ENCODE measurements at regions not wholly inside any gene's neighbourhood (a gene's known extent, or its start where the extent isn't known, plus 50 kb on each side); places are given as distances from the start of the nearest gene placed in this dataset.

DNA sequence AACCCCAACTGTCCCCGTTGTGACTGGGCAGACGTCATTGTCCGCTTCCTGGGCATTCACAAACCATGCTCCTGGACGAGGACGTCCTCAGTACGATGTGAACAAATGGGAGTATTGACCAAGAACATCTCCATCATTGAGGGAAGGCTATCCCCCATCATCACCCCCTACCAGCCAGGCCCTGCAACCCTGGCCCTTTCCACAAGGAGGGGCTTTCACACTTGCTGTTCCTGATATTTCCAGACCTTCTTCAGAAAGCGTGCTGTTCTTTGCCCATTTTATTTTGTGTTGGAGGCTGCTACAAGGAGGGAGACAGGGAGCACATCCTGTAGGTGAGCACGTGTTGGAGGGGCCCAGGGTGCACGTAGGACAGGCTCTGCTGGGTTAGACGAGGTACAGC is 277.0 kb upstream of the LRRC3B start:
- in situ Hi-C loops (cut with HindIII; ENCODE audit: low sequenced_read_pairs), result no loop called here

DNA sequence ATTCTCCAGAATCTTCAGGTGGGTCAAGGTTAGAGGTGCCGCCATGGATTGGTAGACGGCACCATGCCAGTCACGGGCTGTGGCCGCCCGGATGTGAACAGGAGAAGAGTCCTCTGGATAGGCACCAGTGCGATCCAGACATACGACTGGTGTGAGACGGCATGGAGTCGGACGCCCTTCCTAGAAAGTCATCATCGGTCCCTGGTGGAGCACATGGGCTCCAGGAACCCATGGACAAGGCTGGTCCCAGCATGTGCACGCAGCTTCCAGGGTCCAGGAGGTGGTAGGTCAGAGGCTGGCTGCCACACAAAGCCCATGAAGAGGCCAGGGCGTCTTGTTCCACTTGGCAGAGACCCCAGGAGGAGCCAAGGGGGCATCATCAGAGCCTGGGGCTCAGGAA is 276.1 kb upstream of the LRRC3B start:
- in situ Hi-C loops (cut with HindIII; ENCODE audit: low sequenced_read_pairs), result no loop called here

DNA sequence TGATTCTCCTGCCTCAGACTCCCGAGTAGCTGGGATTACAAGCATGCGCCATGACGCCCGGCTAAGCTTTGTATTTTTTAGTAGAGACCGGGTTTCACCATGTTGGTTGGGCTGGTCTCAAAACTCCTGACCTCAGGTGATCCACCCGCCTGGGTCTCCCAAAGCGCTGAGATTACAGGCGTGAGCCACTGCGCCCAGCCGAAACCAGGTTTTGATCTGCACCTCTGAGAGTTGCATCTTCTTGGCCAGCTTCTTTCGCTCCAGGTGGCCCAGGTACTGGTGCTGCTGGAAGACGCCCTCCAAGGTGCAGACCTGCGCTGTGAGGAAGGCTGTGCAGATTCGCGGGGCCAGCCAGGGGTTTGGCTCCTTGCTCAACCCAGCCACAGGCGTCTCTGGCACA is 275.4 kb upstream of the LRRC3B start:
- in situ Hi-C loops (cut with HindIII; ENCODE audit: low sequenced_read_pairs), result no loop called here

DNA sequence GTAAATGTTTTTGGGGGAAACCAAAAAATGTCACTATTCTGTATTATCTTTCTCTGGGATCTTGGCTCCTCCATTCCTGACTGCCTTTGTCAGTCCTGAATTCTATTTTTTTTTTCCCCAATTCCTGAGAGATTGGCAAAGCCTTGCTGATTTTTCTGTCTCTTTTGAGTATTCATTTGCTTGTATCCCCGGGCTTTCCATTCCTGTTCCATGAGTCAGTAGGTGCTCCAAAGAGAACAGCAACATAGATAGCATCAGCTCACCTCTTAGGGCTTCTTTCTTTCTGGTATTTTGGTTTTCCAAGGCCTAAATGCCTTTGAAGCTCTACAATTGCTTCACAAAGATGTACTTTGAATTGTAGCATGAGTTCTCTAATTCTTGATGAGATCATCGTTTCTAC is 271.7 kb upstream of the LRRC3B start:
- in situ Hi-C loops (cut with HindIII; ENCODE audit: low sequenced_read_pairs), result no loop called here

DNA sequence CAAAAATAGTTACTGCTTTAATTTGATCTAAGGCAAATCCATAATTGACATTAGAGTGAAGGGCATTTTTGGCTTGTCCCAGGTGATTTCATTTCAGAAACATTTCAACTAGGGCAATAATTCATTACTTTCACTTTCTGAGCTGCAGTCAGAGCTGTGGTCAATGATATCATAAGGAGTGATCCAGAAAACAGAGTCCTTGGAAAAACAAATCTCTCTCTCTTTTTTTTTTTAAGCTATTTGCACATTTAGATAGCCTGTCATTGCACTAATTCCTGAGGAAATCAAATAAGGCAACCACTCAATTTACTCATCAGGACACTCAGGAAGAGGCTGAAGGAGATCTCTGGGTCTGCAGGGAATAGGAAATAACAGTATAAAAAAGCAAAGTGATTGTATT is 269.5 kb upstream of the LRRC3B start:
- in situ Hi-C loops (cut with HindIII; ENCODE audit: low sequenced_read_pairs), result no loop called here

DNA sequence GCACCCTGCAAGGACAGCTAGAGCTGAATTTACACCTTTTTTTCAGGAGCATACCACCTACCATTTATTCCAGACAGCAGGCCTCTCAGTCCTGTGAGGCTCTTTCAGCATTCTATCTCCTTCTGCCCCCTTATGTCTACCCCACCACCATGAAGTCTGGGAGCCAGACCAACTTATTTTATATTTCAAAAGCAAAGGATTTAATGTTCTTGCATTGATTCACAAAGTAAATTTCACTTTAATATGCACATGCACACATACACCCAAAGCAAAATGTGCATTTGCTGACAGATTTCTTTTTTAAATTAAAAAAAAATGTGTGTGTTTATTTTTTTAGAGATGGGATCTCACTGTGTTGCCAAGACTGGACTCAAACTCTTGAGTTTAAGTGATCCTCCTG is 264.2 kb upstream of the LRRC3B start:
- in situ Hi-C loops (cut with HindIII; ENCODE audit: low sequenced_read_pairs), result no loop called here

DNA sequence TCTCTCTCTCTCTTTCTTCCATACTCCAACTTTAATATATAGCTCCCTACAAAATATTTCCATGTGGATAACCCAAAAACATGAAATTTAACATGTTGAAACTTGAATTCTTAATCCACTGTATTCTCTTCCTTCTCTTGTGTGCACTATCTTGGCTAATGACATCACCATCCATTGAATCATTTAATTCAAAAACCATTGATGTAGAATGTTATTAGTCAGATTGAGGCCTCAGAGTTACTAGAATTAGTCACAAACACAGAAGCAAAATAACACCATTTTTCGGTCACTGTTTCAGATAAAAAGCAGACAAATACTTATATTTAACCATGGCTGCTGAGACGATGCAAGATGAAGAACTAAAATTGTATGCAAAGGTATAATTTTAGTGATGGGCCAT is 256.9 kb upstream of the LRRC3B start:
- in situ Hi-C loops (cut with HindIII; ENCODE audit: low sequenced_read_pairs), result loop anchor here (10.0 kb wide), 1 partner anchor 59 kb away; no protein-coding TSS in a partner anchor

DNA sequence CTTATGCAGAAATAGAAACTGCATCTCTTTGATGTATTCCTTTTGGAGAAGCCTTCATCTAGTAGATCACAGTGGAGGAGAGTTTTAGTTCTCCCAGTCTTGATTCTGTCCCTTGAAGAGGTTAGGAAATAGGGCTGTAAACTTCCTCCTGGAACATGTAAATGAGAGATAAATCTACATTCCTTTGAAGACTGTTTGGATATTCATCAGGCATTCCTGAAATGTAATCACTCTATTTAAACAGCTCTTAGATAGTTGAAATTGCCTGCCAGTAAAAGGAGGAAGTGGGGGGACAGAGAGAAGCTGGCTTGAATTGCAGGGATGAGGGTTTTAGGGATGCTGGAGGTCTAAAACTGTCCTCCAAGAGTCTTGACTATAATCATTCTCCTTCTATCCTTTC is 254.3 kb upstream of the LRRC3B start:
- in situ Hi-C loops (cut with HindIII; ENCODE audit: low sequenced_read_pairs), result loop anchor here (10.0 kb wide), 1 partner anchor 56 kb away; no protein-coding TSS in a partner anchor

DNA sequence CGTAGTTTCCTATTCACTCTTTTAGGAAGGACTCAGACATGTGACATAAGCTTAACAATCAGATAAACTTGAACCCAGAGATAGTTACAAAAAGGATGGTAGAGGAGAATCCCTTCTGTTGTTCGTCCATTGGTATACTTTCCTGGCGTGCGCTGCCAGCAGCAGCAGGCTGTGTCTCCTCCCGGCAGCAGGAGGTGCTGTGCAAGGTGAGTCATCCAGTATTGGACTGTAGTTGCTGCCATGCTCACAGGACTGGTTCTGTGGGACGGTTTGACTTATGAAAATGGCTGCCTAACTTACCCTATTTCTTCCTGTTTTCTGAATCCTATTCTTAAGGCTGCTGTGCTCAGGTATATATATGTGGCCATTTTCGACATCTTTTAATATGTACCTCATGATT is 253.4 kb upstream of the LRRC3B start:
- in situ Hi-C loops (cut with HindIII; ENCODE audit: low sequenced_read_pairs), result loop anchor here (10.0 kb wide), 1 partner anchor 56 kb away; no protein-coding TSS in a partner anchor

DNA sequence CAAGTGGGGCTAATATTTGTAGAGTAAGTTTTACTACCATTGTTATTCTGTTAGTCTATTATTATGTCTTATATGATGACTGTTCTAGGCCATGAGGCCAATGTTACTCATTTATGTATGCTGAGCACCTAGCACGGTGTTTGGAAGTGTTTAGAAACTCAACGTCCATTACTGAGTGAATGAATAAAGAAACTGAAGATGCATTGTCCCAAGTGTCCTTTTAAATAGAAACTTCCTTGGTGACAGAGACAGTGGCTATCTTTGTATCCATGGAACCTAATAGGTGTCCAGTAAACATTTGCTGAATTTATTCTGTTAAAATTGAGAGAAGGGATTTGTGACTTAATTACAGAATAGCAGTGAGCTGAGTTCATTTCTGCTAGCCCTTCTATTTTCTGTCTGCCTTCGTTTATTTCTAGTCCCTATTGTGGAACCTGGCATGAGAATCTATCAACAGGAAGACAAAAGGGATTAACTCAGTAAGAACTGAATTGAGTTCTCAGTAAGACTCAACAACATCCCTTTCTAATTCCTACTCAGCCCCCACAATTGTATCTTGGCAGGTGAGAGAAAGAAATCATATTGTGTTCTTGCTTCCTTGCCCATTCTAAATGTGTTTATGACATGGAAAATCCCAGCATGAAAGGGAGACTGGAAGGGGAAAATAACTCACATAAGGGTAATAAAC is 246.6 kb upstream of the LRRC3B start:
- in situ Hi-C loops (cut with HindIII; ENCODE audit: low sequenced_read_pairs), result no loop called here

DNA sequence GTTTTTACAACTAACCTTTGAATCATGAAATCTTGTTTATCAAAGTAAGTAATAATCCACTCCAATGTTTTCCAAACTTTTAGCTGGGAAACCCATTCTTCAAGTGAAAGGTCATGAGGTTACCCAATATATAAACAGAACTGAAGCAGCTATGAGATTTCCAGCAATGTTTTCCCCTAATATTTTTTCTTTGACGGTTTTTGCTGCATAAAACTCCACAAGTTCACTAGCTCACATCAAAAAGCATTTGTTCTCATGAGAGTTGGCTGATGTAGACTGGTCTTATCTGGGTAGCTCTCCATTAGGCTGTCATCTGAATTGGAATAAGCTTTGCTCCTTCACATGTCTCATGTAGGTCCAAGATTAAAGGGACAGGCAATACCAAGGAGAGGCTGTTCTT is 241.2 kb upstream of the LRRC3B start:
- in situ Hi-C loops (cut with HindIII; ENCODE audit: low sequenced_read_pairs), result no loop called here

DNA sequence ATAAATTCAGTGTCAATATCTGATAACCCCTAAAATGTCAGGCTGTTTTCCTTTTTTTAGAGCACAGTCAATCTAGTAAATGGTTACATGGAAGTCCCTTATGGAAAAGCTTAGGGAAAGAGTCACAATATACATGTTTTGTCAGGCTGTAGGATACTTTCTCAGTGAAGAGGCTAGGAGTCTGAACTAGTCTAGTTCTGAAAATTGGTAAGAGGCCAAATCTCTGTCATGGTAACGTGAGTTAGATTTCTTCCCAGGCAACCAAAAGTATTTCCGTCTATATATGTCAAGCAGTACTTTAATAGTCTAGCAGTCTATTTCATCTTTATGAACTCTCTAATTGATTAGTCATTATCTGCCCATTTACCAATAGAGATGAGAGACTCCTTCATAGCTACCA is 215.9 kb upstream of the LRRC3B start:
- in situ Hi-C loops (cut with HindIII; ENCODE audit: low sequenced_read_pairs), result no loop called here

DNA sequence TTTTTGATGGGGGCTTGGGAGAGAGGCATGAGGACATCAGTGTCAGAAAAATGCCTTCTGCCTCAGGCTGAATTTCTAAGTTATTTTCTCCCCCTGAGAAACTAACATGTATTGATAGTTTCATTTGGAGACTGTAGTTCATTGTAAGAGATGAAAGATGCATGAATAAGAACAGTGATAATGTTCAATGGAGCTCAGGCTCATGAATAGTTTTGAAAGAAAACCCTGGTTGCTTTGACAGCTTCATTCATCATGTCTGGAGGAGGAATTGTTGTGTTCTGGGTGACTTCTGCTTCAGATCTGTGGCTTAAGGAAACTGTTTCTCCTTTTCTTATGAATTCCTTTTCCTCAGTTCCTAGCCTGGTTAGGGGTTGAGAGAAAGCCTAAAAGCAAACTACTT is 204.0 kb upstream of the LRRC3B start:
- in situ Hi-C loops (cut with HindIII; ENCODE audit: low sequenced_read_pairs), result no loop called here

DNA sequence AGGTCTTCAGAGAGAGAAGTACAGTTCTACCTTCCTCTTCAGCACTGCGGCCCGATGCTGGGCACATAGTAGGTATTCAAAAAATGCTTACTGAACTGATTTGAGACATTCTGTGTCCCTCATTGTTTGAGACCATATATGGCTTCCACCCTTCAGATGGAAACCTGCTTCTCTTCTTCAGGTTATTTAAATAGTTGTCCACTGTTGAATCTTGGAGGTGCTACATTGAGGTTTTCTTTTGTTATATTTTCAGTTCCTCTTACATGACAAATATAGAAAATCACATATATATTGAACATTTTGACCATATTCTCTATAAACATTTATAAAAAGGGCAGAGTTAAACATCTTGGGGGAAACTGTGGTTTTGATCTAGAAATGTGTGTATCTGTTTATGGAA is 200.2 kb upstream of the LRRC3B start:
- in situ Hi-C loops (cut with HindIII; ENCODE audit: low sequenced_read_pairs), result loop anchor here (10.0 kb wide), 1 partner anchor 58 kb away; no protein-coding TSS in a partner anchor

DNA sequence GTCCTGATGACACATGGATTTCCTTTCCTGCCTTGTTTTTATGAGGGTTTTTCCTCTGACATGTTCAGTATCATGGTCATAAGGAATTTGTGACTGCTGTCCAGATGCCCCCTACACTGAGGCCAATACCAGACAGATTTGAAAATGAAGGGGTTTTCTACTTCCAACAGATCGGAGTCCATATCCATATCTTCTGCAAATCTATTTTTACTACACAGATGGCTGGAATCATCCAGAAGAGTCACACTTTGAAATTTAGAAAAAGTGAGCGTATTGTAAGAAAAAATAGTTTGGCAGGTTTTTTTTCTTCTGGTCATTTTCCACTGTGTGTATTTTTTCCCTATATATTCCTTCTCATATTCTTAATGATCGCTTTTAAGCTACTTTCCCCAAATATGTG is 197.5 kb upstream of the LRRC3B start:
- in situ Hi-C loops (cut with HindIII; ENCODE audit: low sequenced_read_pairs), result loop anchor here (10.0 kb wide), 1 partner anchor 60 kb away; no protein-coding TSS in a partner anchor

DNA sequence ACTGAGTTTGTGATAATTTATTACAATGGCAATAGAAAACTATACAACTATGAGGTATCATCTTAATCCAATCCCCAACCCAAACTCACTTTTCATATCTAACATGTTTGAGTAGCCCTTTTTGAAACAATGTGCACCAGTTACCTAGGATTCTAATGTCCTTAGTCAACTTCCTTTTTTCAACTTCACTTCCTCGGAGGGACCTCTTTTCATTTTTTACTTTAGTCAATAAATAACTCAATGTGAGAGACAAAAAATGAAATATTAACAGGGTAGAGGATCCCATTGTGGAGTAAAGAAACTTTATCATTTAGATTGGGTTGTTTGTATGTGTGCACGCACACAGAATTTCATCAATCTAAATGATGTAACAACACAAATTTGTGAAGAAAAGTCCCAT is 193.6 kb upstream of the LRRC3B start:
- in situ Hi-C loops (cut with HindIII; ENCODE audit: low sequenced_read_pairs), result loop anchor here (10.0 kb wide), 1 partner anchor 64 kb away; no protein-coding TSS in a partner anchor

DNA sequence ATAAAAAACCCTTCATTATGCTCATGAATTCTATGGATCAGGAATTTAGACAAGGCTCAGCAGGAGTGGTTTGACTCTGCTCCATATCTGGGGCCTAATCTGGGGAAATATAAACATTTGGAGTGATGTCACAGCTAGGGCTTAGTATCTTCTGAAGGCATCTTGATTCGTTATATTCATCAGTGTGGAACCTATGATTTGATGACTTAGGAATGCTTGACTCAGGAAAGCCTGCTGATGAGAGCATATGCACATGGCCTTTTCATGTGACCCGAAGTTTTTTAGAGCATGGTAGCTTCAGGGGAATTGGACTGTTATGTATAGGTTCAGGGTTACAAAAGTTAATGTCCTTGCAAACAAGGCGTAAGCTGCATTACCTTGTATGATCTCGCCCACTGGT is 184.9 kb upstream of the LRRC3B start:
- in situ Hi-C loops (cut with HindIII; ENCODE audit: low sequenced_read_pairs), result no loop called here

DNA sequence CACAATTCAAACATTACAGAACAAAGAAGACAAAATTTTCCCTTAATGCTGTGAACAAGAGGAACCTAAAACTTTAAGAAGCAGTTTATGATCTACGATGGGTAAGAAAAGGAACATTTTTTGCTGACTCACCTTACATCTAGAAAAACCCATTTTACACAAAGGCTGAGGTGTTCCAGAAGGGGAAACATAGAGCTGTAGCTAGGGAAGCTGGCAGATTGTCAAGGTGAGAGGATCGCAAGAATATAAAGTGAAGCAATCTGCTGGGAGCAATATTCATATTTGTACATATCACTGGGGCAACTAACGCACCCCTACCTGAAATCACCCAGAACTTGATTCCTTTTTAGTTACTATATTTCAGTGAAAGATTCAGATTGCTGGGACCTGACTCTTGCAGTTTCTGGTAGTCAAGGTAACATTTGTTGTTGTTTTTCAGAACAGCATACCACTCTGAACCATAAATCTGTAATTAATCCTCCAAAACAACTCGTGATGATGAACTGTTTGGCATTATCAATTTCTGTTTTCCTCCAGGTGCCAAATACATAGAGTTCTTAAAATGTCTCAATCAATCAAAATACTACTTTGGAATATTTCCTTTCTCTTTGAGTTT is 184.1 kb upstream of the LRRC3B start:
- in situ Hi-C loops (cut with HindIII; ENCODE audit: low sequenced_read_pairs), result no loop called here

DNA sequence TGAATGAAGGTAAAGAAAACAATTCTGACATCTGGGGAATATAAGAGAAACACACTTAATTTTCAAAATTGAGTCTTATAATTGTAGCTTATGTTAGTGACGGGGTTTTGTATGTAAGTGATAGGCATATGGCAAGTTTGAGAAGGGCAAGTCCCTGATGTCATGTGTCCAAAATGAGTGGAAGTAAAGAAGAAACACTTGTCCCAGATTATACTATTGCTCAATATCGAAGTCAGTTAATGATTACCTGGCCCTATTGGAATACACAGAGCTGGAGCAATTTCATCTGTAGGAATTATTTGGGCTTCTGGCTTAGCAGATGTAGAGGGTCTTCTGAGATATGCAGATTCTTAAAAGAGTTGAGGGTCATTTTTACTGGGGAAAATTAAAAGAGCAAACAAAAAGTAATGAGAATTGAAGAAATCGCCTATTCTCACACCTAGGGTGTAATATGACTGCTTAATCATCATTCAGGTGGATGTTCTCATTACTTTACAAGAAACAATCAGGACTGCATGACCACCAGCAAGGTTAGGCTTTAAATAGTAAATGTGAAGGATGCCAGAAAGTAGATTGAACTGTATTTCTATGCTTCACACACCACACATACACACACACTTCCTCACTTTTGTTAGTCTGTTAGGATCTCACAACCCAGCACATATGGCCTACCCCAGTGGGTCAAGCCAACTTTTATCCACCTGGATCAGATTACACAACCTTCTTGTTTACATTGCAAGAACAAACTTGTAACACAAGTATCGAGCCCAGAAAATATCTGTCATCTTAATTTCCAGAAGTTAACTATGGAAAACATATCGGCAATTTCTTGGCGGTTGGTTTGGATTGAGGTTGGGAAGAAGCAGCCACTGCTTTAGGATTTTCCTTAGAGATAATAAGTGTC is 183.3 kb upstream of the LRRC3B start:
- in situ Hi-C loops (cut with HindIII; ENCODE audit: low sequenced_read_pairs), result no loop called here

DNA sequence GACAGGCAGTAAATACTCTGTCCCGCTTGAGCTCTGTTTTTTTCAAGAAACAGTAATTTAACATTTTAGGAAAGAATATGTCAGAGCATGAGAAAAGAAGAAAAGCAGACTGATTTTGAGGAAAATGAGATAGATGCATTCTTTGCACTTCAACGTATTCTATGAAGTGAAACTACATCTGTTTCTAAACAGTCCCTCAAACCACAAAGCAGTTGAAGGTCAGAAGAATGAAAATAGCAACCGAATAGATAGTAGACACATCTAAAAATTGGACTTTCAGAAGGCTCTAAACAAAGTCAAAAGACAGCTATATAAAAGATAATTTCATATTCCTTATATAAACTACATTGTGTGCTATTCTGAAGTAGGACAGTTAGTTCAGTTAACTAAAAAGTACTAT is 172.6 kb upstream of the LRRC3B start:
- in situ Hi-C loops (cut with HindIII; ENCODE audit: low sequenced_read_pairs), result no loop called here

DNA sequence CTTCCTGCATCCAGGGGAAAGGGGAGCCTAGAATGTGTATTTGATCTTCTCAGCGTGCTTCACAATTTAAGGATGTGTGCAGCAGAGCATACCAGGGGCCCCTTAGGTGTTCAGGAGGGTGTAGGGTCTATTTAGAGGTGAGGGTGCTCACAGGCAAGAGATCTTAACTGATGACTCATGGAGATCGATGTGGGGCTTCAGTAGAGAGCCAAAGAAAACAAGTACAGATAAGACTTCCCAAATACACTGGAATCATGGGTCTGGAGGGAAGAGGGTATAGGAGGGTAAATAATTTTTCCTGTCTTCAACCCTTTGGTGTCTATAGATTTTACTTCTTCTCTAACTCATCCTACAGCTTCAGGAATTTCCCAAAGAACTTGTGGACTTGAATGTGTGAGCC is 170.2 kb upstream of the LRRC3B start:
- in situ Hi-C loops (cut with HindIII; ENCODE audit: low sequenced_read_pairs), result no loop called here

DNA sequence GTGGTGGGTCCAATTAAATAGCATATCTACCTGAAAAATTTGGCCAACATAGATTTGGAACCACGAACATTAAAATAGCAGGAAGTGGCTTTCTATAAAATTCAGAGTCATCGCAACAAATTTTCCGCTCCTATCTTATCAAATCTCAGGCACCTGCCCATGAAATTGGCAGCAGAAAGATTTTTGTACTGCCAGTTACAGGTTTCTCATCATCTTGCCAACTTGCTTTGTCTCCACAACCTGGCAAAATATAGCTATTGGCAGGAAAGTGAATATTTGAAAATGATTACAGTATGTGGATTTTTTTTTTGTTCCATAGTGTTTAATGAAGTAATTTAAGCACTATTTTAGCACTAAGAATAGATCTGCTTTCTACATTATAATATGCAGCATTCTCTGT is 161.6 kb upstream of the LRRC3B start:
- in situ Hi-C loops (cut with HindIII; ENCODE audit: low sequenced_read_pairs), result no loop called here
